HEK293 (cell line): ENCODE measurements at regions not wholly inside any gene's neighbourhood (a gene's known extent, or its start where the extent isn't known, plus 50 kb on each side); places are given as distances from the start of the nearest gene placed in this dataset.

Experiments used
- CTCF ChIP-seq: fragments of 450-650 bp; formaldehyde crosslinking; IDR thresholded peaks from 2 replicates; pipeline ENCODE4 v1.5.1; 2016; ENCODE audit warnings: missing biosample characterization, missing genetic modification characterization
- MZF1 ChIP-seq: fragments of 450-650 bp; formaldehyde crosslinking; IDR thresholded peaks from 2 replicates; pipeline ENCODE4 v1.5.1; 2017; ENCODE audit warnings: missing biosample characterization, missing genetic modification characterization, borderline replicate concordance
- PATZ1 ChIP-seq: fragments of 450-650 bp; formaldehyde crosslinking; IDR thresholded peaks from 2 replicates; pipeline ENCODE4 v1.5.1; 2016; ENCODE audit warnings: missing biosample characterization, missing genetic modification characterization
- PBX3 ChIP-seq: sonication (generic); formaldehyde crosslinking; IDR thresholded peaks from 2 replicates; pipeline ENCODE4 v1.8.1; 2022; ENCODE audit warnings: mild to moderate bottlenecking, moderate library complexity, missing genetic modification reagents
- REST ChIP-seq: fragments of 450-650 bp; formaldehyde crosslinking; IDR thresholded peaks from 2 replicates; pipeline ENCODE4 v1.5.1; 2016; ENCODE audit warnings: missing biosample characterization, missing genetic modification characterization
- ZBTB11 ChIP-seq: fragments of 450-650 bp; formaldehyde crosslinking; conservative IDR thresholded peaks from 2 replicates; pipeline ENCODE4 v1.5.1; 2016; ENCODE audit warnings: low read depth, missing biosample characterization, missing genetic modification characterization
- ZBTB20 ChIP-seq: fragments of 450-650 bp; formaldehyde crosslinking; IDR thresholded peaks from 2 replicates; pipeline ENCODE4 v1.5.1; 2016; ENCODE audit warnings: missing biosample characterization, missing genetic modification characterization
- ZBTB7A ChIP-seq: fragments of 450-650 bp; formaldehyde crosslinking; IDR thresholded peaks from 2 replicates; pipeline ENCODE4 v1.5.1; 2016; ENCODE audit warnings: low read depth, missing biosample characterization, missing genetic modification characterization
- ZFP3 ChIP-seq: fragments of 450-650 bp; formaldehyde crosslinking; IDR thresholded peaks from 2 replicates; pipeline ENCODE4 v1.5.1; 2016; ENCODE audit warnings: low read depth, missing biosample characterization, missing genetic modification characterization
- ZNF302 ChIP-seq: fragments of 450-650 bp; formaldehyde crosslinking; IDR thresholded peaks from 2 replicates; pipeline ENCODE4 v1.5.1; 2016; ENCODE audit warnings: missing biosample characterization, missing genetic modification characterization, low read depth
- ZNF341 ChIP-seq: fragments of 450-650 bp; formaldehyde crosslinking; IDR thresholded peaks from 2 replicates; pipeline ENCODE4; 2016; ENCODE audit warnings: low read depth, missing biosample characterization, missing genetic modification characterization
- ZNF416 ChIP-seq: fragments of 450-650 bp; formaldehyde crosslinking; IDR thresholded peaks from 2 replicates; pipeline ENCODE4 v1.5.1; 2016; ENCODE audit warnings: missing biosample characterization, missing genetic modification characterization

GRCh38 chr2:175677880-175678279, 324.2 kb downstream of the LNPK start:
- no peak for TF ChIP-seq ZBTB11
- no peak for TF ChIP-seq REST (tag by site-specific recombination)
- no peak for TF ChIP-seq CTCF (tag by site-specific recombination)
- no peak for TF ChIP-seq ZNF341 (tag by site-specific recombination)
- no peak for TF ChIP-seq ZBTB20 (tag by site-specific recombination)
- TF ChIP-seq ZFP3: no peak
- TF ChIP-seq ZBTB7A: no peak
- no peak for TF ChIP-seq MZF1
- TF ChIP-seq ZNF416 (tag by site-specific recombination): no peak
- no peak for TF ChIP-seq PATZ1 (tag by site-specific recombination)
- TF ChIP-seq PBX3: no peak
- no peak for TF ChIP-seq ZNF302 (tag by site-specific recombination)
